ENCODE measurements at regions not wholly inside any gene's neighbourhood (a gene's known extent, or its start where the extent isn't known, plus 50 kb on each side); places are given as distances from the start of the nearest gene placed in this dataset.
A peak's percentile ranks its signal among the peaks of the same experiment; 100 is the strongest.

DNA sequence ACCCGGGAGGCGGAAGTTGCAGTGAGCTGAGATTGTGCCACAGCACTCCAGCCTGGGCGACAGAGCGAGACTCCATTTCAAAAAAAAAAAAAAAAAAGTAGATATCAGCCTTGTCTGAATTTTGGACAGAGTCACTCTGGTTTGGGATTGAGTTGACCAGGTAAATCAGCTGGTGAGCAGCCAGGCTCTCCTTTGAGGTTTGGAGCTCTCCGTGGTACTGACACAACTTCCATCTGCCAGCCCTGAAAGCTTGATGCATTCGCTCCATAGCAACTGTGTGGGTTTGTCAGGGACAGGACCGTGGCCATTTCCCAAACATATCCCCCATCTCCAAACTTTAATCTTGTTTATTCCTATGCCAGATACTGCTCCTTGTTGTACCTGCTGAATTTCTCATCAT is 155.2 kb downstream of the DMRTA2 start:
- TF ChIP-seq, protein P1, sequence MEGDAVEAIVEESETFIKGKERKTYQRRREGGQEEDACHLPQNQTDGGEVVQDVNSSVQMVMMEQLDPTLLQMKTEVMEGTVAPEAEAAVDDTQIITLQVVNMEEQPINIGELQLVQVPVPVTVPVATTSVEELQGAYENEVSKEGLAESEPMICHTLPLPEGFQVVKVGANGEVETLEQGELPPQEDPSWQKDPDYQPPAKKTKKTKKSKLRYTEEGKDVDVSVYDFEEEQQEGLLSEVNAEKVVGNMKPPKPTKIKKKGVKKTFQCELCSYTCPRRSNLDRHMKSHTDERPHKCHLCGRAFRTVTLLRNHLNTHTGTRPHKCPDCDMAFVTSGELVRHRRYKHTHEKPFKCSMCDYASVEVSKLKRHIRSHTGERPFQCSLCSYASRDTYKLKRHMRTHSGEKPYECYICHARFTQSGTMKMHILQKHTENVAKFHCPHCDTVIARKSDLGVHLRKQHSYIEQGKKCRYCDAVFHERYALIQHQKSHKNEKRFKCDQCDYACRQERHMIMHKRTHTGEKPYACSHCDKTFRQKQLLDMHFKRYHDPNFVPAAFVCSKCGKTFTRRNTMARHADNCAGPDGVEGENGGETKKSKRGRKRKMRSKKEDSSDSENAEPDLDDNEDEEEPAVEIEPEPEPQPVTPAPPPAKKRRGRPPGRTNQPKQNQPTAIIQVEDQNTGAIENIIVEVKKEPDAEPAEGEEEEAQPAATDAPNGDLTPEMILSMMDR (IDR thresholded peaks at IDR 0.05; ENCODE audit: insufficient read depth, low read depth, low read length, missing control alignments): no peak
- H3K4me3 ChIP-seq (ENCODE audit: low read length): no peak overlapping the region
- DNase-seq (ENCODE audit: low read depth): peak; percentile 61

DNA sequence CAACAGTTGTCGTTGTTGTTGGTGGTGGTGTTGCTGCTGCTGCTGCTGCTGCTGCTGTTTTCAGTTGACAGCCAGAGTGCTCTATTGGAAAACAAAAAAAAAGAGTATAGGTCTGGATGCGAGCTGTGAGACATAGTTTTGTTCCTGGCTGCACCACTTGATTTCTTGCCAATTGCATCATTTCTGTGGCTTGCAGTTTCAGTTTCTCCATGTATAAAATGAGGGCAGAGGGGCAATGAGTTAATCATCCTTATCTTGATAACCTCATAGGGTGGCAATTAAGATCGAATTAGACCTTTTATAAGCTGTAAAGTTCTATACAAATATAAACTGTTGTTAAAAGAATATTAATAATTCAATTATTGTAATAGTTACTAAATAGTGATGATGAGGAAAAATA is 156.7 kb downstream of the DMRTA2 start:
- no peak for DNase-seq (ENCODE audit: low read depth)
- H3K4me3 ChIP-seq (ENCODE audit: low read length): no peak overlapping the region
- TF ChIP-seq, protein P1 (IDR thresholded peaks at IDR 0.05; ENCODE audit: insufficient read depth, low read depth, low read length, missing control alignments): no peak

- no peak overlapping the region for H3K4me3 ChIP-seq (ENCODE audit: low read length)
- peak; percentile 10 for DNase-seq (ENCODE audit: low read depth)
- TF ChIP-seq, protein P1 (IDR thresholded peaks at IDR 0.05; ENCODE audit: insufficient read depth, low read depth, low read length, missing control alignments): no peak
Observed at GRCh38 chr1:50265790-50266314, 157.1 kb downstream of the ELAVL4 start.

DNA sequence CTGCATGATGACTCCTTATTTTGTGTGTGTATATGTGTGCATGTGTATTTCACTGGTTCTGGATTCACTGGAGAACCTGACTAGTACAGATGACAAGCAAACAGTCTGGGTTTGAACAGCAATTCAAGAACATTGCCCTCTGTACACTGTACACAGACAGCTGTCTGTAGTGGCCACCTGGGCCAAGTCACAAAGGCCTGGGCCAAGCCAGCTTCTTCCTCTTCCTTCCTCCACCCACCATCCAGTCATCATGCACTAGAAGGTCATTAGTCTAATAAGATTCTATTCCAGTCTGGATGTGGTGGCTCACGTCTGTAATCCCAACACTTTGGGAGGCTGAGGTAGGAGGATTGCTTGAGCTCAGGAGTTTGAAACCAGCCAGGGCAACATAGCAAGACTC is 155.9 kb downstream of the ELAVL4 start:
- TF ChIP-seq, protein P1 (IDR thresholded peaks at IDR 0.05; ENCODE audit: insufficient read depth, low read depth, low read length, missing control alignments): no peak
- no peak for DNase-seq (ENCODE audit: low read depth)
- H3K4me3 ChIP-seq (ENCODE audit: low read length): no peak overlapping the region

DNA sequence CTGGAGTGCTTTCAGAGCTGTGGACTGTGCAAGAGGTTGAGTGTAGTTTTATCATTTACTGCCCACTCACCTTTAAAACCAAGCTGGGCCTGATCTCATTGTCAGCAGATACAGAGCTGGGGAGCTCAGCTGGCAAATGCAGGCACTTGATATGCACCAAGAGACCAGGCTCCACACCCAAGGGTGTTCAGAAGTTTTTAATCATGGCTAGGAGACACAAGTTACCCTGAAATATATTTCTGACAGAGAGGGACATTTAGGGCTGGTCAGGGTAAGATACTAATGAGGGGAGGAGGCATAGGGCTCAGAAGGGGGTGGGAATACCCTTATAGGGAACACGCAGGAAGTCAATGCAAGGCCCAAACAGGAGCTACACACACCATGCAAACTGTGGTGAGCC is 153.7 kb downstream of the ELAVL4 start:
- DNase-seq (ENCODE audit: low read depth): no peak
- TF ChIP-seq, protein P1 (IDR thresholded peaks at IDR 0.05; ENCODE audit: insufficient read depth, low read depth, low read length, missing control alignments): no peak

GRCh38 chr1:50261951-50262350 is 153.2 kb downstream of the ELAVL4 start:
- DNase-seq (ENCODE audit: low read depth): no peak
- H3K4me3 ChIP-seq (ENCODE audit: low read length): no peak overlapping the region
- TF ChIP-seq, protein P1 (IDR thresholded peaks at IDR 0.05; ENCODE audit: insufficient read depth, low read depth, low read length, missing control alignments): no peak

More for the DNA sequence above, 153.7 kb downstream of the ELAVL4 start:
- H3K4me3 ChIP-seq (ENCODE audit: low read length): no peak overlapping the region

GRCh38 chr1:50257940-50258685 is 149.4 kb downstream of the ELAVL4 start:
- H3K4me3 ChIP-seq (ENCODE audit: low read length): no peak overlapping the region
- DNase-seq (ENCODE audit: low read depth): no peak
- TF ChIP-seq, protein P1 (IDR thresholded peaks at IDR 0.05; ENCODE audit: insufficient read depth, low read depth, low read length, missing control alignments): no peak

Measured in epithelial cell of esophagus (primary cell).